SK-N-SH (cell line): ENCODE measurements at regions not wholly inside any gene's neighbourhood (a gene's known extent, or its start where the extent isn't known, plus 50 kb on each side); places are given as distances from the start of the nearest gene placed in this dataset.
A peak's percentile ranks its signal among the peaks of the same experiment; 100 is the strongest.

Experiments
- CTCF ChIA-PET: fragments of 300-600, 350-600 bp; formaldehyde crosslinking; extraction: SDS; loops from one replicate; lab custom pipeline; 2021; lab: Yijun Ruan, JAX
- POLR2A ChIA-PET: fragments of 350-600 bp; sonication (Branson Sonifier 250); formaldehyde crosslinking; extraction: SDS; loops from one replicate; lab custom pipeline; 2020; ENCODE audit warnings: antibody characterized with exemption, inconsistent platforms; lab: Yijun Ruan, JAX
- DNase-seq: peaks from one replicate; pipeline ENCODE4 v3.0.0; 2012
- H2AFZ ChIP-seq: fragments of 200-600 bp; sonication (generic); 2 replicates; pipeline ENCODE4 v1.8.1; 2016; ENCODE audit warnings: antibody characterized with exemption, mild to moderate bottlenecking, low read depth
- H3F3A ChIP-seq: fragments of 200-600 bp; sonication (generic); replicated peaks from 2 replicates; pipeline ENCODE3; 2016; ENCODE audit warnings: antibody characterized with exemption, mild to moderate bottlenecking; ENCODE audit not compliant: insufficient read depth
- H3K27ac ChIP-seq, 2 experiments: fragments of 200-500 bp in 1 of 2; fragments of 200-600 bp in 1 of 2; sonication (Bioruptor generic) in 1 of 2; sonication (generic), shearing (Covaris generic) in 1 of 2; 2 replicates each; pipeline versions ENCODE4 v1.5.1 to v1.6.1; 2014 to 2016; ENCODE audit warnings: low read depth in 2 of 2, inconsistent platforms in 1 of 2, low read length in 1 of 2, mild to moderate bottlenecking in 1 of 2, mixed read lengths in 1 of 2
- H3K27me3 ChIP-seq: fragments of 200-600 bp; sonication (generic), shearing (Covaris generic); 2 replicates; pipeline ENCODE4 v1.6.1; 2016; ENCODE audit warnings: mixed run types; ENCODE audit not compliant: insufficient read depth
- H3K36me3 ChIP-seq, 2 experiments: fragments of 200-500 bp in 1 of 2; fragments of 200-600 bp in 1 of 2; sonication (Bioruptor generic) in 1 of 2; sonication (generic) in 1 of 2; replicated peaks in 1 of 2; 2 replicates each; pipeline versions ENCODE3 to v1.5.1; 2014 to 2016; ENCODE audit warnings: low read length in 1 of 2, mild to moderate bottlenecking in 1 of 2; ENCODE audit not compliant: insufficient read depth in 2 of 2, control insufficient read depth in 1 of 2
- H3K4me1 ChIP-seq, 2 experiments: fragments of 200-500 bp in 1 of 2; fragments of 200-600 bp in 1 of 2; sonication (Bioruptor generic) in 1 of 2; sonication (generic), shearing (Covaris generic) in 1 of 2; 2 replicates each; pipeline versions ENCODE4 v1.5.1 to v1.6.1; 2014 to 2016; ENCODE audit warnings: low read depth in 1 of 2, low read length in 1 of 2, mixed run types in 1 of 2; ENCODE audit not compliant: insufficient read depth in 2 of 2, control insufficient read depth in 1 of 2
- H3K4me2 ChIP-seq: fragments of 200-600 bp; sonication (generic), shearing (Covaris generic); 2 replicates; pipeline ENCODE4 v1.6.1; 2017; ENCODE audit warnings: mixed run types
- H3K4me3 ChIP-seq, 2 experiments: fragments of 200-500 bp in 1 of 2; fragments of 200-600 bp in 1 of 2; sonication (Bioruptor generic) in 1 of 2; sonication (generic), shearing (Covaris generic) in 1 of 2; 2 replicates each; pipeline versions ENCODE4 v1.5.1 to v1.8.1; 2014 to 2016; ENCODE audit warnings: low read depth in 2 of 2, inconsistent platforms in 1 of 2, low read length in 1 of 2, mild to moderate bottlenecking in 1 of 2, mixed read lengths in 1 of 2, moderate library complexity in 1 of 2
- H3K79me2 ChIP-seq: fragments of 200-600 bp; sonication (generic); 2 replicates; pipeline ENCODE4 v1.8.1; 2017; ENCODE audit warnings: mild to moderate bottlenecking; ENCODE audit not compliant: insufficient read depth
- H3K9ac ChIP-seq: fragments of 200-600 bp; sonication (generic); 2 replicates; pipeline ENCODE4 v1.6.1; 2017; ENCODE audit warnings: mixed run types
- H3K9me2 ChIP-seq: fragments of 200-600 bp; sonication (generic); 2 replicates; pipeline ENCODE4 v1.6.1; 2017; ENCODE audit warnings: mixed run types
- H3K9me3 ChIP-seq: fragments of 200-600 bp; sonication (generic); 2 replicates; pipeline ENCODE4 v1.6.1; 2017; ENCODE audit warnings: mixed run types, mild to moderate bottlenecking, moderate library complexity
- H4K20me1 ChIP-seq: fragments of 200-600 bp; sonication (generic); 2 replicates; pipeline ENCODE4 v1.6.1; 2017; ENCODE audit warnings: mild to moderate bottlenecking, mixed run types; ENCODE audit not compliant: insufficient read depth
- EP300 ChIP-seq, 2 experiments: IDR thresholded peaks; 2 replicates each; pipeline versions ENCODE4 v1.4.0 to v1.6.1; 2012; ENCODE audit warnings: borderline replicate concordance in 1 of 2, low read depth in 1 of 2, low read length in 1 of 2
- EZH2phosphoT487 ChIP-seq: fragments of 200-600 bp; sonication (generic); IDR thresholded peaks from 2 replicates; pipeline ENCODE4 v1.6.1; 2017; ENCODE audit warnings: low read depth, mixed run types, mild to moderate bottlenecking, antibody characterized with exemption, moderate library complexity, borderline replicate concordance
- FOXJ3 ChIP-seq: sonication (generic); formaldehyde crosslinking; IDR thresholded peaks from 2 replicates; pipeline ENCODE4 v1.5.1; 2020; ENCODE audit warnings: mild to moderate bottlenecking, missing genetic modification reagents
- FOXM1 ChIP-seq: IDR thresholded peaks from 2 replicates; pipeline ENCODE4 v1.4.0; 2012; ENCODE audit warnings: low read depth, mild to moderate bottlenecking
- GABPA ChIP-seq: IDR thresholded peaks from 2 replicates; pipeline ENCODE4 v1.4.0; 2012; ENCODE audit warnings: low read depth, mild to moderate bottlenecking
- GATA2 ChIP-seq: sonication (generic); formaldehyde crosslinking; IDR thresholded peaks from 2 replicates; pipeline ENCODE4 v1.5.0; 2020; ENCODE audit warnings: mild to moderate bottlenecking, missing genetic modification reagents
- JUND ChIP-seq: IDR thresholded peaks from 2 replicates; pipeline ENCODE4 v1.4.0; 2012
- MAX ChIP-seq: IDR thresholded peaks from 2 replicates; pipeline ENCODE4 v1.4.0; 2012; ENCODE audit warnings: low read depth
- POLR2AphosphoS5 ChIP-seq: IDR thresholded peaks from 2 replicates; pipeline ENCODE4 v1.6.1; 2012; ENCODE audit warnings: low read depth, low read length
- RFX5 ChIP-seq: IDR thresholded peaks from 2 replicates; pipeline ENCODE4 v1.6.1; 2012; ENCODE audit warnings: mild to moderate bottlenecking, improper control_type of control experiment, low read length
- SIN3A ChIP-seq: IDR thresholded peaks from 2 replicates; pipeline ENCODE4 v1.6.1; 2012; ENCODE audit warnings: low read depth, mild to moderate bottlenecking, low read length, moderate library complexity, borderline replicate concordance
- TAF1 ChIP-seq: IDR thresholded peaks from 2 replicates; pipeline ENCODE4 v1.6.1; 2012; ENCODE audit warnings: low read depth, mild to moderate bottlenecking, low read length, moderate library complexity, borderline replicate concordance
- TCF12 ChIP-seq: IDR thresholded peaks from 2 replicates; pipeline ENCODE4 v1.4.0; 2012
- YY1 ChIP-seq: IDR thresholded peaks from 2 replicates; pipeline ENCODE4 v1.4.0; 2012; ENCODE audit warnings: low read depth, mild to moderate bottlenecking
- ZBTB33 ChIP-seq: IDR thresholded peaks from 2 replicates; pipeline ENCODE4 v1.4.0; 2012; ENCODE audit warnings: low read depth, borderline replicate concordance
- WGBS: methylation state at CpG from one replicate; pipeline ENCODE4 v1.1.6; 2017; ENCODE audit warnings: low lambda C conversion rate; 5-methylcytosine and 5-hydroxymethylcytosine counted together

- no peaks in the 10 kb centered on the region for H3K79me2 ChIP-seq
These were observed 285.9 kb downstream of the CHRM3 start for GRCh38 chr1:239672256-239672655.

GRCh38 chr1:239675735-239676134 is 289.4 kb downstream of the CHRM3 start:
- Histone ChIP-seq H3K27me3 (no peaks in the 10 kb centered on the region), H3K4me1 (peaks cover 0 to 20% of the 10 kb centered on the region in 2 experiments; a peak in 2 of 4 replicates), H3K4me3 (no peak overlapping the region), H3K9ac (no peak overlapping the region), H3K9me2 (no peaks in the 10 kb centered on the region), H3K9me3 (no peaks in the 10 kb centered on the region), H4K20me1 (no peaks in the 10 kb centered on the region), H3F3A (no peaks in the 10 kb centered on the region), H3K36me3 (peaks cover 0 to 8% of the 10 kb centered on the region in 2 experiments), H2AFZ (no peak overlapping the region), H3K4me2 (no peak overlapping the region), H3K27ac (peak overlapping the region in 1 of 2 experiments; percentile 47; a peak in 1 of 4 replicates), H3K79me2 (no peaks in the 10 kb centered on the region)
- DNase-seq = no peak
- ChIA-PET CTCF (interaction anchor here (1.0 to 1.1 kb wide), 2 partner anchors 9 to 18 kb away, joined by 3 to 4 read pairs; no protein-coding TSS in a partner anchor), POLR2A (no interaction called here)
- TF ChIP-seq JUND (no peak), YY1 (no peak)
- WGBS = 68% methylated on average over 2 of the region's 2 CpGs

More at GRCh38 chr1:239672256-239672655, 285.9 kb downstream of the CHRM3 start:
- H3K27ac ChIP-seq = no peak overlapping the region; a peak in 1 of 4 replicates
- H3K9me3 ChIP-seq = no peaks in the 10 kb centered on the region
- no peak overlapping the region for H2AFZ ChIP-seq
- WGBS = 40% methylated on average over 1 of the region's 1 CpG
- no peak for TF ChIP-seq GATA2
- no peak for TF ChIP-seq TCF12
- TF ChIP-seq MAX = no peak
- no peak for TF ChIP-seq FOXJ3
- TF ChIP-seq EP300 (IDR thresholded peaks at IDR 0.05; ENCODE audit: borderline replicate concordance in 1 of 2, low read depth in 1 of 2, low read length in 1 of 2) = no peak
- no peak for TF ChIP-seq TAF1
- TF ChIP-seq RFX5 = no peak
- TF ChIP-seq SIN3A = no peak
- no peak for TF ChIP-seq FOXM1
- TF ChIP-seq GABPA = no peak
- no peak for TF ChIP-seq POLR2AphosphoS5
- TF ChIP-seq EZH2phosphoT487 = no peak
- TF ChIP-seq ZBTB33 = no peak
- H3K27me3 ChIP-seq = no peaks in the 10 kb centered on the region
- POLR2A ChIA-PET = no interaction called here
- H3K9me2 ChIP-seq = no peaks in the 10 kb centered on the region
- no peaks in the 10 kb centered on the region for H4K20me1 ChIP-seq
- no peak overlapping the region for H3K4me2 ChIP-seq
- H3K36me3 ChIP-seq = peaks cover 0 to 3% of the 10 kb centered on the region in 2 experiments
- CTCF ChIA-PET = no interaction called here
- H3K4me1 ChIP-seq = peaks cover 0 to 20% of the 10 kb centered on the region in 2 experiments; a peak in 1 of 4 replicates
- no peak overlapping the region for H3K9ac ChIP-seq
- DNase-seq = no peak
- H3F3A ChIP-seq = no peaks in the 10 kb centered on the region
- H3K4me3 ChIP-seq = no peak overlapping the region
